SK-N-SH treated with all-trans-retinoic acid at 6 μM for 48 hours (cell line): ENCODE measurements at regions not wholly inside any gene's neighbourhood (a gene's known extent, or its start where the extent isn't known, plus 50 kb on each side); places are given as distances from the start of the nearest gene placed in this dataset.

Experiments
- ESRRG ChIP-seq: fragments of 250-450 bp; sonication (Bioruptor Pico); IDR thresholded peaks from 2 replicates; pipeline ENCODE4 v1.6.1; 2021; ENCODE audit warnings: mild to moderate bottlenecking
- PATZ1 ChIP-seq: fragments of 250-450 bp; sonication (Bioruptor Pico); IDR thresholded peaks from 2 replicates; pipeline ENCODE4 v1.8.0; 2020; ENCODE audit warnings: mild to moderate bottlenecking, moderate library complexity, borderline replicate concordance
- PPARA ChIP-seq: fragments of 250-450 bp; sonication (Bioruptor Pico); IDR thresholded peaks from 2 replicates; pipeline ENCODE4 v1.5.0; 2020; ENCODE audit warnings: mild to moderate bottlenecking, borderline replicate concordance
- TCF4 ChIP-seq: fragments of 250-450 bp; sonication (Bioruptor Pico); IDR thresholded peaks from 2 replicates; pipeline ENCODE4 v1.8.0; 2021; ENCODE audit warnings: mild to moderate bottlenecking, moderate library complexity, borderline replicate concordance
- ZNF8 ChIP-seq: fragments of 450-650 bp; formaldehyde crosslinking; IDR thresholded peaks from 2 replicates; pipeline ENCODE4 v1.5.0; 2020; ENCODE audit warnings: mild to moderate bottlenecking, moderate library complexity
- TF ChIP-seq, protein P1 (sequence below): fragments of 250-450 bp; sonication (Bioruptor Pico); IDR thresholded peaks from 2 replicates; pipeline ENCODE4 v1.5.1; 2021; ENCODE audit warnings: mild to moderate bottlenecking, moderate library complexity

GRCh38 chr2:33984131-33984530, 385.0 kb upstream of the FAM98A start:
- no peak for TF ChIP-seq PATZ1 (CRISPR knock-in tag)
- TF ChIP-seq ZNF8 (CRISPR knock-in tag) = no peak
- TF ChIP-seq, protein P1, sequence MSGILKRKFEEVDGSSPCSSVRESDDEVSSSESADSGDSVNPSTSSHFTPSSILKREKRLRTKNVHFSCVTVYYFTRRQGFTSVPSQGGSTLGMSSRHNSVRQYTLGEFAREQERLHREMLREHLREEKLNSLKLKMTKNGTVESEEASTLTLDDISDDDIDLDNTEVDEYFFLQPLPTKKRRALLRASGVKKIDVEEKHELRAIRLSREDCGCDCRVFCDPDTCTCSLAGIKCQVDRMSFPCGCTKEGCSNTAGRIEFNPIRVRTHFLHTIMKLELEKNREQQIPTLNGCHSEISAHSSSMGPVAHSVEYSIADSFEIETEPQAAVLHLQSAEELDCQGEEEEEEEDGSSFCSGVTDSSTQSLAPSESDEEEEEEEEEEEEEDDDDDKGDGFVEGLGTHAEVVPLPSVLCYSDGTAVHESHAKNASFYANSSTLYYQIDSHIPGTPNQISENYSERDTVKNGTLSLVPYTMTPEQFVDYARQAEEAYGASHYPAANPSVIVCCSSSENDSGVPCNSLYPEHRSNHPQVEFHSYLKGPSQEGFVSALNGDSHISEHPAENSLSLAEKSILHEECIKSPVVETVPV (CRISPR knock-in tag) = no peak
- TF ChIP-seq ESRRG = no peak
- no peak for TF ChIP-seq PPARA
- TF ChIP-seq TCF4 = no peak
